Activated T-helper 2 cell treated with anti-CD3 and anti-CD28 coated beads, Interferon-gamma antibody, Interleukin-2, Interleukin-4, amounts not matched to agents 10 μg/mL and 5 μg/mL and 100 μg/mL, durations not matched to agents 14 hours and 24 hours and 36 hours (primary cell): ENCODE measurements at regions not wholly inside any gene's neighbourhood (a gene's known extent, or its start where the extent isn't known, plus 50 kb on each side); places are given as distances from the start of the nearest gene placed in this dataset.
"Not testable (repeated sequence)": the region's sequence is repeated elsewhere in the genome, so short reads cannot be mapped to it uniquely, and the experiment has no call there.

Experiments
- DNase-seq: peaks from one replicate; pipeline ENCODE4 v3.0.0; 2021; ENCODE audit warnings: low spot score
- H3K27ac Mint-ChIP-seq: one replicate; pipeline ENCODE4 v1.8.0; 2021; ENCODE audit warnings: mixed read lengths
- H3K27me3 Mint-ChIP-seq: one replicate; pipeline ENCODE4 v1.8.0; 2021; ENCODE audit warnings: low read depth, mixed read lengths
- H3K36me3 Mint-ChIP-seq: one replicate; pipeline ENCODE4 v1.8.0; 2021; ENCODE audit warnings: low read depth, mixed read lengths
- H3K4me1 Mint-ChIP-seq: one replicate; pipeline ENCODE4 v1.8.0; 2021; ENCODE audit warnings: low read depth, mixed read lengths
- H3K4me3 Mint-ChIP-seq: one replicate; pipeline ENCODE4 v1.8.0; 2021; ENCODE audit warnings: low read depth, mild to moderate bottlenecking, moderate library complexity, mixed read lengths
- H3K9me3 Mint-ChIP-seq: one replicate; pipeline ENCODE4 v1.8.0; 2021; ENCODE audit warnings: mixed read lengths
- intact Hi-C: fragments of 100-400 bp; cut with micrococcal nuclease; formaldehyde crosslinking; loops from one replicate; pipeline ENCODE4 v1.15.1; 2023

DNA sequence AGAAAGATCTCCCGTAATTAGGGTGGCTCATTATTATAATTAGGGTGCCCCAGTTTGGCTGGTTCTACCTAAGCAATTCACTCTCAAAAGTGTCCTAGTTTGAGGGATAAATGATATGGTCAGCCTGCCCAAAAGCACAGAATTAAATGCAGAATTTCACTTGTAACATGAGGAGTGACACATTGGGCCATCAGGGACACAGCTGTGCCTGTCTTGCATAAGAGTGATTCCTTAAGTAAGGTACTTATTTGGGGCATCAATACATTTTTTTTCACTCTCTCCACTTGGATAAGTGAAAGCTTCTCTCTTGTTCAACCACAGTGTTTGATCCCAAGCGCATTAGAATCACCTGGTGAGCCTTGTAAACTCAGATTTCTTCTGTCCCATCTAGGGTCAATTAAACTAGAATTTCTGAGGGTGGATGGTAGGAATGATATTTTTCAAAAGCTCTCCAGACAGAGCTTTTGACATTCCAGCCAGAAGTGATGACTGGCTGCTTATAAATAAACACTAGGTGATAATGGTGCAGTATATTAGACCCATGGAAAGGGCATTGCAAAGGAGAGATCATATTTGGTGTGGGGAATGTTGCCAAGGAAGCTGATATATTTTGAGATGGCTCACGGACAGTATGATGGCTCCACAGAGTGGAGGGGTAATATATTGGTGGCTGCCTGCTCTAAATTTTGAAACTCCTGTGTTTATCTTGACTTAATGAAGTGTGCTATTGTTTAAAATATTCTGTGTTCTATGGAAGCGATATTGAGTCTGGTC is 458.1 kb upstream of the RASGRP1 start:
- no peaks in the 10 kb centered on the region for H3K9me3 Mint-ChIP-seq
- no peak for DNase-seq

DNA sequence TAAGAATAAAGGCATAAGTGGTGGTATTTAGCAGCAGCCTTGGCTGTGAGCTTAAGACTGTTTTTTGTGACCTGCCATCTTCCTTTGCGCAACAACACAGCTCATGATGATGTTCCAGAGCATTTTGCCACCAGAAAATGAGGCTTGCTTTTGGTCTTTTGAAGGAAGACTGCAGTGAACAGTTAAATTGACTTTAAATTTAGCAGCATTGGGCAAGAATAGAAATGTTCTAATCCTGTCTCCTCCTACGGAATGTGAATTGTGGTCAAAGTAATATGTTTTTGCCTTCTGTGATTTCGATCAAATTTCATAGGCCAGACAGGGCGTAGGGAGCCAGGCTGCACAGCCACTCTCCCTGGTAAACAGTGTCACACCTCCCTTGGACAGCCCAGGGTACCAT is 460.7 kb upstream of the RASGRP1 start:
- Mint-ChIP-seq H3K27me3 (peaks cover 3% of the 10 kb centered on the region), H3K4me3 (no peak overlapping the region), H3K27ac (no peak overlapping the region), H3K4me1 (no peaks in the 10 kb centered on the region), H3K36me3 (no peaks in the 10 kb centered on the region), H3K9me3 (no peaks in the 10 kb centered on the region)
- DNase-seq, result no peak
- intact Hi-C loops, result no loop called here

More for the DNA sequence above, 458.1 kb upstream of the RASGRP1 start:
- H3K27me3 Mint-ChIP-seq, result peaks cover 6% of the 10 kb centered on the region
- H3K36me3 Mint-ChIP-seq, result no peaks in the 10 kb centered on the region
- no peaks in the 10 kb centered on the region for H3K4me1 Mint-ChIP-seq
- intact Hi-C loops, result no loop called here
- H3K4me3 Mint-ChIP-seq, result no peak overlapping the region
- H3K27ac Mint-ChIP-seq, result no peak overlapping the region

DNA sequence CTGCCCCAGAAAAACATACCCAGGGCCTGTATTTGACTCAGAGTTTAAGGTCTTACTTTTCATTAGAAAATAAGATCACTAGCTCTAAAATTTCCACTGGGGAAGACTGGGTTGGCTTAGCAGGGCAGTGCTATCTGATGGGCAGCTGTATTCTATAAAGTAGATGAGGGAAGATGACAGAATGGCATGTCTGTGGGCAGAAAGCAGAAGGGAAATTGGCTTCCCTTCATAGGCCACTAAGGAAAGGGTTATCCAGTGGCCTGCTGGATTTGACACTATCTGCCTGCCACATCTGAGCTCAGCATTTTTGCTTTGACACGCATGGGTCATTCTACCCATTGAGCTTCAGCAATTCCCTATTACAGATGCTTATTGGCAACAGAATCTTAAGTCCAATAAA is 461.3 kb upstream of the RASGRP1 start:
- intact Hi-C loops, result no loop called here
- Mint-ChIP-seq H3K36me3 (no peaks in the 10 kb centered on the region), H3K4me1 (no peaks in the 10 kb centered on the region), H3K9me3 (no peaks in the 10 kb centered on the region), H3K27ac (no peak overlapping the region), H3K27me3 (peaks cover 5% of the 10 kb centered on the region), H3K4me3 (no peak overlapping the region)
- no peak for DNase-seq

DNA sequence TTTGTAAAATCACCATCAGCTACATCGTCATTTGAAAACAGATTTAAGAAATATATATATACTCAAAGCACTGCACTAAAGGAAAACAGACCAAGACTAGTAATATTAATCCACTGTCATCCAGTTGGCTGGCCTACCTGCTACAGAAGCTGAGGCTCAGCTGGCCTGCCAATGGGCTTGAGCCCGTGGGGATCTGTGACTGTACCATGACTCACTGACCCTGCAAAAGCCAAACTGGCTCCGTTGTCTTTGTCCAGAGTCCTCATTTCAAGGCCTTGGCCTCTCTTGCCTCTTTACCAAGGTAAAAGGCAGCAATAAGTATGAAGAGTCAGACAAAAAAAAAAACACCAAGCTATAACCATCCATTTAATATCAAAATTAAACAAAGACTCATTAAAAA is 463.5 kb upstream of the RASGRP1 start:
- Mint-ChIP-seq H3K27ac (no peak overlapping the region), H3K4me3 (no peak overlapping the region), H3K27me3 (peaks cover 1% of the 10 kb centered on the region), H3K4me1 (no peaks in the 10 kb centered on the region), H3K36me3 (no peaks in the 10 kb centered on the region), H3K9me3 (no peaks in the 10 kb centered on the region)
- intact Hi-C loops, result no loop called here
- no peak for DNase-seq

DNA sequence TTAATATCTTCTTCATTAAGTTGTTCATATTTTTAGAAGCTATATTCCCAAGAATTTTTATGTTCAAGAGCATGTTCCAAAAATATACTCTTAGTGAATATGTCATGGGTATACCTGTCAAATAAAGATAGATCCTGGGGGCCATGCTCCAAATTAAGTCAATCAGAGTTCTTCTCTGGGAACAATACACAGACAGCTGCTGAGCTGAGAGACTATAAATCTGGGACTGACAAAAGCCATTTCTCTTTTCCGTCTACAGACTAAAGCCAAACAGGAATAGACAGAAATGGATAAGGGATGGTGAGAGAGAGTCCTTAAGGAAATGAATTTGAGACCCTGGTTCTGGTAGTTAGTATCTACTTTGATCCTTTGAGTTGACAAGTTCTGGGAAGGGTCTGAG is 465.1 kb upstream of the RASGRP1 start:
- no peak overlapping the region for H3K4me3 Mint-ChIP-seq
- H3K27ac Mint-ChIP-seq, result no peak overlapping the region
- H3K27me3 Mint-ChIP-seq, result peaks cover 3% of the 10 kb centered on the region
- no peaks in the 10 kb centered on the region for H3K9me3 Mint-ChIP-seq
- intact Hi-C loops, result no loop called here
- no peaks in the 10 kb centered on the region for H3K4me1 Mint-ChIP-seq
- no peaks in the 10 kb centered on the region for H3K36me3 Mint-ChIP-seq
- no peak for DNase-seq

DNA sequence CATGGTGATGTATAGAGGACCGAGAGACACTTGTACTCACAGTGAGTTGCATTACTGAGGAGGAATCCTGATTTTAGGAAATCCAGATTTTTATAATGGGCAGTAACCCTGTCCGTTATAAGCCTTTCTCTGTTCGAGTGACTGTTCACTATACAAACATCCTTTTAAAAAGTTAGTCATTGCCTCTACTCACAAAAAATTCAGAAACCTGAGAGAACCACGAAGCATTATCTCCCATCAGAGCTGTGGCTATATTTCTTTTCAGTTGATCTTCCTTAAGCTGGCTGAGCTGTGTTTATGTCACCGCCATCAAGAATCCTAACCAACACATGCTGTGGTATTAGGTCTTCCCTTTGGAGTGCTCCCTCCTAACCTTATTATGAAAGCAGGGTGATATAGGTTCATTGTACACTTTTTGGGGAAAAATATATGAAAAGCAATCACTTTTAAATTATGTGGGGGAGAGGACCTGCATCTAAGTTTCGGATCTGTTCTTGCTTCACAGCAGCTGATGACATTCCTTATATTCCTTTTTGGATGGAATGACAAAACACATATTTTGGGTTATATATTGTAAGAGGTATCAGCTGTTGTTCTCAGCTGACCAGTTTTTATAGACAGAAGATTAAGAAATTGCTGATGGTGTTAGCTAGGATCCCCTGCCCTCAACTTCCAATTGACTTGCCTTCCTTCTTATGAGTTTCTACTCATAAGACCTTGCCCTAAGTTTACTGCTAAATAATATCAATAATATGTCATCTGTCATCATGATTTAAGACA is 465.9 kb upstream of the RASGRP1 start:
- H3K4me1 Mint-ChIP-seq, result no peaks in the 10 kb centered on the region
- H3K4me3 Mint-ChIP-seq, result no peak overlapping the region
- peaks cover 3% of the 10 kb centered on the region for H3K27me3 Mint-ChIP-seq
- no peak for DNase-seq
- no peaks in the 10 kb centered on the region for H3K9me3 Mint-ChIP-seq
- intact Hi-C loops, result no loop called here
- no peak overlapping the region for H3K27ac Mint-ChIP-seq
- H3K36me3 Mint-ChIP-seq, result no peaks in the 10 kb centered on the region

GRCh38 chr15:39031596-39031995 is 467.0 kb upstream of the RASGRP1 start:
- intact Hi-C loops, result no loop called here
- no peak overlapping the region for H3K27ac Mint-ChIP-seq

DNA sequence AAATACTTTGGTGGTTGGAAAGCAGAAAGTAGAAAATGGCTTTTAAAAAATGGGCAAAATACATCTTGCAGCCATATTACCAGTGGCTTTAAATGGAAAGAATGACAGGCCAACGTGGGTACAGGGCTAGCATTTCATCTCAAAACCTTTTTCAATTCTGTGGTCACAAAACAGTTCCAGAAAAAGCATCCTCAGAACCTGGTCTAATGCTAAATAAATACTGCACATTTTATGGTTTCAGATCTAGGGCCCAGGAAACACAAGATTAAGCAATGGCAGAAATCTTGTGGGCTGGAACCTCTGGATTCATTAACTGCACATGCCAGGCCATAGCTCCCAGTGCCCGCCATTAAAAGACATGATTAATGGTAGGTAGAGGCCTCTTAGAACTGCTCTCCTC is 470.2 kb upstream of the RASGRP1 start:
- no peak overlapping the region for H3K4me3 Mint-ChIP-seq
- no peaks in the 10 kb centered on the region for H3K36me3 Mint-ChIP-seq
- no peak overlapping the region for H3K27ac Mint-ChIP-seq
- DNase-seq, result no peak
- no peaks in the 10 kb centered on the region for H3K9me3 Mint-ChIP-seq
- intact Hi-C loops, result no loop called here
- H3K27me3 Mint-ChIP-seq, result peaks cover 3% of the 10 kb centered on the region
- H3K4me1 Mint-ChIP-seq, result no peaks in the 10 kb centered on the region

More at GRCh38 chr15:39031596-39031995, 467.0 kb upstream of the RASGRP1 start:
- Mint-ChIP-seq H3K9me3 (no peaks in the 10 kb centered on the region), H3K4me1 (no peaks in the 10 kb centered on the region), H3K36me3 (no peaks in the 10 kb centered on the region), H3K27me3 (peaks cover 3% of the 10 kb centered on the region), H3K4me3 (no peak overlapping the region)
- no peak for DNase-seq

- H3K27me3 Mint-ChIP-seq, H3K4me1 Mint-ChIP-seq, intact Hi-C loops, DNase-seq, H3K9me3 Mint-ChIP-seq, H3K27ac Mint-ChIP-seq, H3K4me3 Mint-ChIP-seq, H3K36me3 Mint-ChIP-seq: not testable (repeated sequence)
These were observed 473.0 kb upstream of the RASGRP1 start for GRCh38 chr15:39037611-39038010.

- H3K27me3 Mint-ChIP-seq, result no peaks in the 10 kb centered on the region
- H3K9me3 Mint-ChIP-seq, result no peaks in the 10 kb centered on the region
- intact Hi-C loops, result no loop called here
- no peak overlapping the region for H3K27ac Mint-ChIP-seq
- no peaks in the 10 kb centered on the region for H3K4me1 Mint-ChIP-seq
- no peaks in the 10 kb centered on the region for H3K36me3 Mint-ChIP-seq
- no peak for DNase-seq
- no peak overlapping the region for H3K4me3 Mint-ChIP-seq
These were observed 476.2 kb upstream of the RASGRP1 start for GRCh38 chr15:39040861-39041260.

DNA sequence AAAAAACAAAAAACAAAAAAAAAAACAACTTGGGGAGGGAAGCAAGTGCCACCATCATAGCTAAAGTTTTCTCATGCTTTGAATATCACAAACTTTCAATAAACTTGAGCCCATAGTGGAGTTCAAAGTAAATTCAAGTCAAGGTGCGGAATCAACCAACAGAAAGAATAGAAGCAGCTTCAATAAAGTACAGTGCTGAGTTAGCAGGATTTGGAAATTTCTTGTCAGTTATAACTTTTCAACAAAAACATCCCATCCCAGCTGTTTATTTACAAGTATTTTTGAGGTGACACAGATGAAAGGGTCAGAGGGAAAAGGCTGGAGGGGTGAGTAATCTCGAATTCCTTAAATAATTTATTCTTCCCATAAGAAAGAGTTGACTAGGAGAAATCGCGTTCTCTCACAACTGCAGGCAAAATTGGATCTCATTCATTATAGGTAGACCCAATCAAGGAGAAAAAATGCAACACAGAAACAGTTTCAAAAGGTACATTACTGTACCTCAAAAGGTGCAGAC is 477.4 kb upstream of the RASGRP1 start:
- H3K4me3 Mint-ChIP-seq, result no peak overlapping the region
- DNase-seq, result no peak
- intact Hi-C loops, result no loop called here

GRCh38 chr15:39051626-39052322 is 487.2 kb upstream of the RASGRP1 start:
- Mint-ChIP-seq H3K9me3 (peaks cover 14% of the 10 kb centered on the region), H3K27me3 (peaks cover 1% of the 10 kb centered on the region), H3K4me1 (no peaks in the 10 kb centered on the region), H3K4me3 (no peak overlapping the region), H3K36me3 (no peaks in the 10 kb centered on the region), H3K27ac (no peak overlapping the region)
- no peak for DNase-seq
- intact Hi-C loops, result no loop called here

More for the DNA sequence above, 477.4 kb upstream of the RASGRP1 start:
- H3K27me3 Mint-ChIP-seq, result no peaks in the 10 kb centered on the region
- H3K27ac Mint-ChIP-seq, result no peak overlapping the region
- no peaks in the 10 kb centered on the region for H3K9me3 Mint-ChIP-seq
- no peaks in the 10 kb centered on the region for H3K36me3 Mint-ChIP-seq
- no peaks in the 10 kb centered on the region for H3K4me1 Mint-ChIP-seq

GRCh38 chr15:39052323-39052705 is 487.7 kb upstream of the RASGRP1 start:
- Mint-ChIP-seq H3K36me3 (no peaks in the 10 kb centered on the region), H3K4me1 (no peaks in the 10 kb centered on the region)
- DNase-seq, result no peak

More at GRCh38 chr15:39052323-39052705, 487.7 kb upstream of the RASGRP1 start:
- peaks cover 14% of the 10 kb centered on the region for H3K9me3 Mint-ChIP-seq
- H3K4me3 Mint-ChIP-seq, result no peak overlapping the region
- intact Hi-C loops, result no loop called here
- no peak overlapping the region for H3K27ac Mint-ChIP-seq
- peaks cover 1% of the 10 kb centered on the region for H3K27me3 Mint-ChIP-seq
